Activated CD4-positive, alpha-beta memory T cell treated with anti-CD3 and anti-CD28 coated beads for 36 hours (primary cell): ENCODE measurements at regions not wholly inside any gene's neighbourhood (a gene's known extent, or its start where the extent isn't known, plus 50 kb on each side); places are given as distances from the start of the nearest gene placed in this dataset.
"Not testable (repeated sequence)": the region's sequence is repeated elsewhere in the genome, so short reads cannot be mapped to it uniquely, and the experiment has no call there.

Experiments
- CTCF ChIA-PET: fragments of 350-600 bp; sonication (Branson Sonifier 250); formaldehyde crosslinking; loops from one replicate; lab custom pipeline; 2021; ENCODE audit warnings: antibody characterized with exemption, inconsistent platforms; lab: Charles Lee
- POLR2A ChIA-PET: fragments of 350-600 bp; sonication (Branson Sonifier 250); formaldehyde crosslinking; loops from one replicate; lab custom pipeline; 2021; ENCODE audit warnings: antibody characterized with exemption; lab: Charles Lee
- DNase-seq: peaks from one replicate; pipeline ENCODE4 v3.0.0-alpha.2; 2020
- H3K27ac Mint-ChIP-seq: one replicate; pipeline ENCODE4 v1.8.0; 2021; ENCODE audit warnings: mixed read lengths
- H3K27me3 Mint-ChIP-seq: one replicate; pipeline ENCODE4 v1.8.0; 2021; ENCODE audit warnings: mixed read lengths
- H3K36me3 Mint-ChIP-seq: one replicate; pipeline ENCODE4 v1.8.0; 2021; ENCODE audit warnings: mixed read lengths
- H3K4me1 Mint-ChIP-seq: one replicate; pipeline ENCODE4 v1.8.0; 2021; ENCODE audit warnings: low read depth, mixed read lengths
- H3K4me3 Mint-ChIP-seq: one replicate; pipeline ENCODE4 v1.8.0; 2021; ENCODE audit warnings: mild to moderate bottlenecking, mixed read lengths
- H3K9me3 Mint-ChIP-seq: one replicate; pipeline ENCODE4 v1.8.0; 2021; ENCODE audit warnings: mixed read lengths
- intact Hi-C: fragments of 100-400 bp; cut with micrococcal nuclease; formaldehyde crosslinking; loops from one replicate; pipeline ENCODE4 v1.15.1; 2023

DNA sequence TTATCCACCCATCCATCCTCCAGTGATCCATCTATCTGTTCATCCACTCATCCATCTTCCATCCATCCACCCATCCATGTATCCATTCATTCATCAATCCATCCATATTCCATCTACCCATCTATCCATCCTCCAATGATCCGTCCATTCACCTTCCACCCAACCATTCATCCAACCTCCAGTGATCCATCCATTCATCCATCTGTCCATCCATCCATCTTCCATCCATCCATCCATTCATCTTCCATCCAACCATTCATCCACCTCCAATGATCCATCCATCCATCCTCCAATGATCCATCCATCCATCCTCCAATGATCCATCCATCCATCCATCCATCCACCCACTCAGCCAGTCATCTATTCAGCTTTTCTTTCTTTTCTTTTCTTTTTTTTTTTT, 156.5 kb upstream of the WSCD1 start:
- H3K4me3 Mint-ChIP-seq: no peak overlapping the region
- intact Hi-C loops: no loop called here
- H3K36me3 Mint-ChIP-seq: no peaks in the 10 kb centered on the region
- DNase-seq: no peak
- ChIA-PET CTCF (no interaction called here), POLR2A (no interaction called here)
- H3K4me1 Mint-ChIP-seq: no peaks in the 10 kb centered on the region
- no peaks in the 10 kb centered on the region for H3K27me3 Mint-ChIP-seq
- H3K9me3 Mint-ChIP-seq: no peaks in the 10 kb centered on the region
- no peak overlapping the region for H3K27ac Mint-ChIP-seq

GRCh38 chr17:5915337-5915736, 154.8 kb upstream of the WSCD1 start:
- Mint-ChIP-seq H3K9me3 (no peaks in the 10 kb centered on the region), H3K4me3 (no peak overlapping the region), H3K27ac (no peak overlapping the region), H3K4me1 (no peaks in the 10 kb centered on the region), H3K27me3 (peaks cover 3% of the 10 kb centered on the region), H3K36me3 (no peaks in the 10 kb centered on the region)
- ChIA-PET POLR2A (no interaction called here), CTCF (no interaction called here)
- no peak for DNase-seq
- intact Hi-C loops: no loop called here

- H3K36me3 Mint-ChIP-seq: no peaks in the 10 kb centered on the region
- ChIA-PET CTCF (no interaction called here), POLR2A (no interaction called here)
- no peak for DNase-seq
- H3K9me3 Mint-ChIP-seq: no peaks in the 10 kb centered on the region
- H3K27me3 Mint-ChIP-seq: peaks cover 3% of the 10 kb centered on the region
- no peak overlapping the region for H3K27ac Mint-ChIP-seq
- H3K4me1 Mint-ChIP-seq: no peaks in the 10 kb centered on the region
- H3K4me3 Mint-ChIP-seq: no peak overlapping the region
- intact Hi-C loops: no loop called here
These were observed 151.1 kb upstream of the WSCD1 start for GRCh38 chr17:5919089-5919488.

DNA sequence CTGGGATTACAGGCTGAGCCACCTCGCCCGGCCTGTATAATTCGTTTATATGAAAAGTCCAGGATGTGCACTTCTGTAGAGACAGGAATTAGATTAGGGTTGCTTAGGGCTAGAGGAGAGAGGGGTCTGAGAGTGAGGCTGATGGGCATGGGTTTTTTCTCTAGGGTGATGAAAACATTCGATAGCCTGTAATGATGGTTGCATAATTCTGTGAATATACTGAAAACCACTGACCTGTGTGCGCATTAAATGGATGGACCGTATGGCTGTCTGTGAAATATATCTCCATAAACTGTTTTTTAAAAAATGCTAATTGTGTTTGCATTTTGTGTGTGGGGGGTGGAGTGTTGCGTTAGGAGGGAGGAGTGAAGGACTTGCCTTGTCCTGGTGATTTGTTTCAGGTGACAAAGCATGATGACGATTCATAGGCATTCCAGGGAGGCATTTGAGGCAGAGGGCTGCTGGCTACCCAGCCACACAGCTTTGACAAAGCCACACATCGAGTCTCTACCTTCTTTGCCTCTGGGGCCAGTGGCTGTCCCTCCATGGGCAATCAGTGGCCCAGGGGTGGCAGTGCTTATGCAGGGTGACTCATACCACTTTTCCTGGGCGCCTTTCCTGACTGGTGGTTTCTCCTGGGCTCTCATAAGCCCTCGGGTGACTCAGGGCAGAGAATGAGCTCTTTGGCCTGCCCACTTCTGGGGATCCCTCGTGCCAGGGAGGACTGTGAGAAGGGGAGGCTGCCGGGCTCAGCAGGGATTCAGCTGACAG, 148.5 kb upstream of the WSCD1 start:
- no peaks in the 10 kb centered on the region for H3K9me3 Mint-ChIP-seq

DNA sequence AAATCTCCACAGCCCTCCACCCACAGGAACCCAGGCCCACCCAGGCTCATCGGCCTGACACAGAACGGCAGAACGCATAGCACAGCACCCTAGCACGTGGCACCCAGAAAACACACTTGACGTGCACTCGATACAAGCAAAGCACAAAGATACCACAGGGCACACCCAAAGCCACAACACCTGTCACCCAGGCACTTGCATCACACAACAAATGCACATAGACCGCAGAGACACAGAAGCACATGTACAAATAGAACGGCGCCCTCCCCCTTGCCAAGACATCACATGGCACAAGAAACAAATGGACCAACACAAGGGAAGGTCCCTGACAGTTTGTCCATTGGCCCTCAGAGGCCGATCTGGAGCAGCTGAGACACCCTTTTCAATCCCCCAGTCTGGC, 147.7 kb upstream of the WSCD1 start:
- POLR2A ChIA-PET: no interaction called here
- Mint-ChIP-seq H3K4me1 (no peaks in the 10 kb centered on the region), H3K9me3 (no peaks in the 10 kb centered on the region), H3K4me3 (no peak overlapping the region), H3K36me3 (no peaks in the 10 kb centered on the region), H3K27me3 (peaks cover 3% of the 10 kb centered on the region), H3K27ac (no peak overlapping the region)
- DNase-seq: no peak
- intact Hi-C loops: no loop called here
- CTCF ChIA-PET: no interaction called here

More for the DNA sequence above, 148.5 kb upstream of the WSCD1 start:
- POLR2A ChIA-PET: no interaction called here
- intact Hi-C loops: no loop called here
- Mint-ChIP-seq H3K27ac (no peak overlapping the region), H3K4me1 (no peaks in the 10 kb centered on the region), H3K4me3 (no peak overlapping the region), H3K36me3 (no peaks in the 10 kb centered on the region), H3K27me3 (peaks cover 3% of the 10 kb centered on the region)
- CTCF ChIA-PET: no interaction called here
- DNase-seq: no peak

DNA sequence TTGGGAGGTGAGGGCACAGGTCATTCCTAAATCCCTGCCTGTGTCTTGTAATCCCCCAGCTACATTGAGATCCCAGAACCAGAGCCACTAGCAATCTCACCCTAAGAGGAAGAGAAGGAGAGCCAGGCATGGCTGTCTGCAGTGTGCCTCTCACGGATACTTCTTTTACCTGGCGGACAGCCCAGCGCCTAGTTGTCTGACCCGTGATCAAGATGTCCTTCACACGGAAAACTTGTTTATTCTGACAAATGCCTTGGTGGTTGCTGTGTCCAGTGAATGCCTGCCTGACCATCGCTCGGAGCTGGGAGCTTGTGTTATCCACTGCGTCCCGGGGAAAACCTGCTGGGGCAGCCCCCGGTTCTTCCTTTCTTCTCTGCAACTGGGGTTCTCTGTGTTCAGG, 140.5 kb upstream of the WSCD1 start:
- CTCF ChIA-PET: no interaction called here

DNA sequence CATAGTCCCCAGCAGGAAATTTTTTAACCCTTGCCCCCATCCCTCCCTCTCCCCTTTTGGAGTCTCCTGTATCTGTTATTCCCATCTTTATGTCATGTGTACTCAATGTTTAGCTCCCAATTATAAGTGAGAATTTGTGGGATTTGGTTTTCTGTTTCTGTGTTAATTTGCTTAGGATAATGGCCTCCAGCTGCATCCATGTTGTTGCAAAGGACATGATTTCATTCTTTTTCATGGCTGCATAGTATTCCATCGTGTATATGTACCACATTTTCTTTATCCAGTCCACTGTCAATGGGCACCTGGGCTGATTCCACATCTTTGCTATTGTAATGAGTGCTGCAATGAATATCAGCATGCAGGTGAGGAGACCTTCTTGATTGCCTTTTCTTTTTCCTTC, 139.6 kb upstream of the WSCD1 start:
- H3K27me3 Mint-ChIP-seq, H3K4me1 Mint-ChIP-seq, H3K36me3 Mint-ChIP-seq, H3K9me3 Mint-ChIP-seq, H3K4me3 Mint-ChIP-seq, CTCF ChIA-PET, intact Hi-C loops, POLR2A ChIA-PET, DNase-seq, H3K27ac Mint-ChIP-seq: not testable (repeated sequence)

More for the DNA sequence above, 140.5 kb upstream of the WSCD1 start:
- H3K9me3 Mint-ChIP-seq: no peaks in the 10 kb centered on the region
- H3K27ac Mint-ChIP-seq: no peak overlapping the region
- no peaks in the 10 kb centered on the region for H3K4me1 Mint-ChIP-seq
- peaks cover 3% of the 10 kb centered on the region for H3K27me3 Mint-ChIP-seq
- POLR2A ChIA-PET: no interaction called here
- no peaks in the 10 kb centered on the region for H3K36me3 Mint-ChIP-seq
- no peak overlapping the region for H3K4me3 Mint-ChIP-seq
- no peak for DNase-seq
- intact Hi-C loops: no loop called here

DNA sequence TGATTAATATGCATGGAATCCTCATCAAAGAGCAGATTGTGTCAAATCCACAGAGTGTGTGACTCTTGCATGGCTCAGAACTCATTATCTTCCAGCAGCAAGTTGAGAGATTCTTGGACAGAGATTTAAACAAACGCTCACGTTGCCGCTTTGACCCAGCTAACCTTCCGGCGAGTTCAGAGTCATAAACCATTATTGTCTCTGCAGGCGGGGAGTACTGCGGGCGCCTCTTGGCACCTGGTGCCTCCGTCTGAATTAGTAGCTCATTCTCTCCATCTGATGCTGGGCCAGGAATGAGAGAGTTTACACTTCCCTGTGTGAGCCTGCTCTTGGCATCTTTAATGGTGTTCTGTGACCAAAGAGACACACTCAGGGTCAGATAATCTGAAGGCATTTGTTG, 138.6 kb upstream of the WSCD1 start:
- ChIA-PET CTCF (interaction anchor here (0.6 kb wide), 1 partner anchor 34 kb away, joined by 3 read pairs; no protein-coding TSS in a partner anchor), POLR2A (no interaction called here)
- intact Hi-C loops: no loop called here
- no peaks in the 10 kb centered on the region for H3K36me3 Mint-ChIP-seq
- no peak overlapping the region for H3K4me3 Mint-ChIP-seq
- peaks cover 6% of the 10 kb centered on the region for H3K27me3 Mint-ChIP-seq
- H3K27ac Mint-ChIP-seq: no peak overlapping the region
- no peaks in the 10 kb centered on the region for H3K4me1 Mint-ChIP-seq
- H3K9me3 Mint-ChIP-seq: no peaks in the 10 kb centered on the region
- no peak for DNase-seq

DNA sequence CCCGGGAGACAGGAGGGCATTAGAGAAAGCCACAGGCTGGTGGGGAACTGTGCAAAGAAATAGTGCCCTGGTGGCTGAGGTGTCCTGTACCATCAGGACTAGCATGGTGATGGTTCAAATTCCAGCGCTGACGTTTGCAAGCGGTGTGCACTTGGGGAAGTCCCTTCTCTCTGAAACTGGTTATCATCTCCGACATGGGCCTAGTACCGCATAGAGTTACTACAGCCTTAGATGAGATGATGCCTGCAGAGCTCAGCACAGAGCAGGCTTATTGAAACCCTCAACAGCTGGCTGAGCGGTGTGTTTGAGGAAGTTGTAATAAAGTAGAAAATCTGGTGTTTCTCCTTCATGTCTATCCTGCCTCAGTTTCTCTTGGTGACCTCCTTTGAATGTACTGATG, 136.7 kb upstream of the WSCD1 start:
- no peaks in the 10 kb centered on the region for H3K4me1 Mint-ChIP-seq
- H3K27ac Mint-ChIP-seq: no peak overlapping the region
- H3K36me3 Mint-ChIP-seq: no peaks in the 10 kb centered on the region
- DNase-seq: no peak
- H3K27me3 Mint-ChIP-seq: peaks cover 6% of the 10 kb centered on the region
- ChIA-PET CTCF (no interaction called here), POLR2A (no interaction called here)
- no peaks in the 10 kb centered on the region for H3K9me3 Mint-ChIP-seq
- intact Hi-C loops: no loop called here
- H3K4me3 Mint-ChIP-seq: no peak overlapping the region

DNA sequence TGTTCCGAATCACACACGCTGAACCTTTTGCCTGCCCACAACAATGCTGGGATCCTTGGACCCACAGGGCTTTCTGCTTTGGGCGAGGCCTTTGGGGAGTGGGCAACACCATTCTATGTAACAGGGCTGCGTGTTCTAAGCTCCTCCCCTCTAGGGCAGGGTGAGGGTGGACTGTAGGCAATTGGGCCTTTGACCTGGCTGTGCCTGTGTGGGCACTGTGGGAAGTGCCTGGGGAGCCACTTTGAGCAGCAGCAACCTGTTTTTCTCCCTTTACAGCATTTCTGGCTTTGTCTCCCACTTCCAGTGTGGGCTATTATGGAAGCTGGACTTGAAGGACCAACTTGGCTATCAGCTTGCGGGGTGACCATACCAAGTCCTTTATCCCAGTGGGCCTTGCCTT, 128.9 kb upstream of the WSCD1 start:
- H3K27me3 Mint-ChIP-seq: peaks cover 17% of the 10 kb centered on the region
- ChIA-PET POLR2A (no interaction called here), CTCF (no interaction called here)
- no peaks in the 10 kb centered on the region for H3K36me3 Mint-ChIP-seq
- peaks cover under 1% of the 10 kb centered on the region for H3K9me3 Mint-ChIP-seq
- no peaks in the 10 kb centered on the region for H3K4me1 Mint-ChIP-seq
- no peak for DNase-seq
- H3K4me3 Mint-ChIP-seq: no peak overlapping the region
- intact Hi-C loops: no loop called here
- H3K27ac Mint-ChIP-seq: no peak overlapping the region

DNA sequence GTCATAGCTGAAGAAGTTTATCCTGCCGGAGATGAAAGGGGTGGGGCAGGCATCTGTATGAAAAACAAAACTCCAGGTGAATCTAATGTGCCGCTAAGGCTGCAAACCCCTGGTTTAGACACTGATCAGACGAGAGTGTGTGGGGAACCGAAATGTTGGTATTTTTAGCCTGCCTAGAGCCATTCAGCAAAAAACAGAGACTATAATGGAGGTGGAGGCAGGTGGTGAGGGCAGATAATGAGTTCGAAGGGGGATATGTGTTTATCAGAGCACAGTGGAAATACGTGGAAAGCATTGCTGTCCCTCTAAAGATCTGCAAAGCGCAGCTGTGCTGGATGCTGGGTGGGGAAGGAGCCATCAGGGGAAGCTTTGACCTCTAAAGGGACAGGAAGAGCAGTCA, 127.5 kb upstream of the WSCD1 start:
- intact Hi-C loops: no loop called here
- Mint-ChIP-seq H3K4me1 (no peaks in the 10 kb centered on the region), H3K27ac (no peak overlapping the region), H3K9me3 (peaks cover 2% of the 10 kb centered on the region), H3K36me3 (no peaks in the 10 kb centered on the region), H3K4me3 (no peak overlapping the region), H3K27me3 (peaks cover 17% of the 10 kb centered on the region)
- CTCF ChIA-PET: no interaction called here
- no peak for DNase-seq
- POLR2A ChIA-PET: no interaction called here

- intact Hi-C loops: no loop called here
- POLR2A ChIA-PET: no interaction called here
- no peaks in the 10 kb centered on the region for H3K36me3 Mint-ChIP-seq
- H3K27me3 Mint-ChIP-seq: peaks cover 18% of the 10 kb centered on the region
- no peak for DNase-seq
- H3K9me3 Mint-ChIP-seq: peaks cover 2% of the 10 kb centered on the region
- CTCF ChIA-PET: no interaction called here
- no peaks in the 10 kb centered on the region for H3K4me1 Mint-ChIP-seq
- no peak overlapping the region for H3K4me3 Mint-ChIP-seq
- H3K27ac Mint-ChIP-seq: no peak overlapping the region
These were observed 126.9 kb upstream of the WSCD1 start for GRCh38 chr17:5943232-5943631.

DNA sequence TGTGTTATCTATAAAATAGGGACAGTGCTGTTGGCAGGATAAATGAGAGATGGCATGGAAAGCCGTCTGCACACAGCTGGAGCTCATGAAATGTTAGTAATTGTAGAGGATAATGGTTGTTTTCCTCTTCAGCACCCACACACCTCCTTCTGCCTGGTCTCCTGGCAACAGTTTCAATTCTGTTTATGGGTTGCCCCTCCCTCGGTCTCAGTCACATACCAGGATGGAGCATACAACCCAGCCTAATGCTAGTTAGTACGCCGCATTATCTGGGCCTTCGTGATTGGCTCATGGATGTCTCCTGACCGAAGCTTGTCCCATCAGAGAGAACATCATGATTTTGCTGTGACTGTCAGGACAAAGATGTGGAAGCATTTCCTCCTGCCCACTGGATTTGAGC, 126.2 kb upstream of the WSCD1 start:
- CTCF ChIA-PET: no interaction called here
- DNase-seq: no peak

More for the DNA sequence above, 126.2 kb upstream of the WSCD1 start:
- no peak overlapping the region for H3K27ac Mint-ChIP-seq
- intact Hi-C loops: no loop called here
- no peak overlapping the region for H3K4me3 Mint-ChIP-seq
- H3K27me3 Mint-ChIP-seq: peaks cover 23% of the 10 kb centered on the region
- POLR2A ChIA-PET: no interaction called here
- H3K36me3 Mint-ChIP-seq: no peaks in the 10 kb centered on the region
- no peaks in the 10 kb centered on the region for H3K4me1 Mint-ChIP-seq
- H3K9me3 Mint-ChIP-seq: peaks cover 2% of the 10 kb centered on the region
